GM12872 (cell line): ENCODE measurements at regions not wholly inside any gene's neighbourhood (a gene's known extent, or its start where the extent isn't known, plus 50 kb on each side); places are given as distances from the start of the nearest gene placed in this dataset.

ENCODE experiments used
- CTCF ChIP-seq: IDR thresholded peaks from 3 replicates; pipeline ENCODE4 v1.5.1; 2011; ENCODE audit warnings: low read depth, mild to moderate bottlenecking, low read length, moderate library complexity; ENCODE audit not compliant: insufficient read depth

- no peak for TF ChIP-seq CTCF
These were observed 113.7 kb downstream of the ZNF281 start for GRCh38 chr1:200296091-200296661.

- TF ChIP-seq CTCF: no peak
These were observed 115.6 kb downstream of the ZNF281 start for GRCh38 chr1:200294241-200294640.

GRCh38 chr1:200292699-200293098, 117.1 kb downstream of the ZNF281 start:
- TF ChIP-seq CTCF: no peak

GRCh38 chr1:200291106-200291505, 118.7 kb downstream of the ZNF281 start:
- TF ChIP-seq CTCF: no peak

GRCh38 chr1:200290010-200290685, 119.7 kb downstream of the ZNF281 start:
- peak; percentile 27; the same call in 1 of the 3 replicates for TF ChIP-seq CTCF

- no peak for TF ChIP-seq CTCF
These were observed 121.6 kb downstream of the ZNF281 start for GRCh38 chr1:200288226-200288625.

- no peak for TF ChIP-seq CTCF
These were observed 127.2 kb downstream of the ZNF281 start for GRCh38 chr1:200282497-200283122.
